Osteocyte (in vitro differentiated cells): ENCODE measurements at regions not wholly inside any gene's neighbourhood (a gene's known extent, or its start where the extent isn't known, plus 50 kb on each side); places are given as distances from the start of the nearest gene placed in this dataset.
"Not testable (repeated sequence)": the region's sequence is repeated elsewhere in the genome, so short reads cannot be mapped to it uniquely, and the experiment has no call there.

Source experiments
- DNase-seq: peaks from one replicate; pipeline ENCODE4 v3.0.0; 2021; ENCODE audit warnings: mixed read lengths; ENCODE audit not compliant: unreplicated experiment; ENCODE audit errors: extremely low spot score
- H3K27ac Mint-ChIP-seq: one replicate; pipeline ENCODE4 v1.8.0; 2021; ENCODE audit warnings: mild to moderate bottlenecking, mixed read lengths; ENCODE audit not compliant: unreplicated experiment
- H3K27me3 Mint-ChIP-seq: one replicate; pipeline ENCODE4 v1.8.0; 2021; ENCODE audit warnings: mixed read lengths; ENCODE audit not compliant: unreplicated experiment
- H3K36me3 Mint-ChIP-seq: one replicate; pipeline ENCODE4 v1.8.0; 2021; ENCODE audit warnings: mixed read lengths; ENCODE audit not compliant: unreplicated experiment
- H3K4me1 Mint-ChIP-seq: one replicate; pipeline ENCODE4 v1.8.0; 2021; ENCODE audit warnings: mixed read lengths; ENCODE audit not compliant: unreplicated experiment
- H3K4me3 Mint-ChIP-seq: one replicate; pipeline ENCODE4 v1.8.0; 2021; ENCODE audit warnings: mild to moderate bottlenecking, moderate library complexity, mixed read lengths; ENCODE audit not compliant: unreplicated experiment
- H3K9me3 Mint-ChIP-seq: one replicate; pipeline ENCODE4 v1.8.0; 2021; ENCODE audit warnings: mixed read lengths; ENCODE audit not compliant: unreplicated experiment
- TF ChIP-seq, protein P1 (sequence below): fragments of 200-600 bp; sonication (generic); IDR thresholded peaks from 2 replicates; pipeline ENCODE4 v1.5.0; 2021; ENCODE audit warnings: antibody characterized with exemption, mild to moderate bottlenecking, moderate library complexity

DNA sequence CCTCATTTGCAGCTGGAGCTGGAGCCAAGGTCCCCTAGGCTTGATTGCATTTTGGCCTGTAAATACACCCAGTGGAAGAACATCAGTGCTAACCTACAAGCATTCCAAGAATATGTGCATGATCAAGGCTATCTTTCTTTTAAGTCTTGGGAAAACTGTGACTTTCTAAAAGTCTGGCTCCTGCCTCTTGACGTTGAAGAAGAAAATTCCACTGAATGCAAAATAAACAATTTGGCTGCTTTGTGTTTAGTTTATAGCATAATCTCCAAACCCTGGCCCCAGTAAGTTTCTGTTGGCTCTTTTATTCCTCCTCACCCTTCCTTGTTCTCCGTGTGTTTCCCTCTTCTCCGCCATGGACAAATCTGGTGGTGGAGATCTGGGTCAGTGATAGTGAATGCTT is 109.3 kb upstream of the TLE1 start:
- H3K9me3 Mint-ChIP-seq = no peaks in the 10 kb centered on the region
- H3K27me3 Mint-ChIP-seq = no peaks in the 10 kb centered on the region
- no peak overlapping the region for H3K4me3 Mint-ChIP-seq
- DNase-seq = peak; percentile 1
- no peak overlapping the region for H3K27ac Mint-ChIP-seq
- no peaks in the 10 kb centered on the region for H3K36me3 Mint-ChIP-seq
- H3K4me1 Mint-ChIP-seq = peaks cover 7% of the 10 kb centered on the region
- TF ChIP-seq, protein P1, sequence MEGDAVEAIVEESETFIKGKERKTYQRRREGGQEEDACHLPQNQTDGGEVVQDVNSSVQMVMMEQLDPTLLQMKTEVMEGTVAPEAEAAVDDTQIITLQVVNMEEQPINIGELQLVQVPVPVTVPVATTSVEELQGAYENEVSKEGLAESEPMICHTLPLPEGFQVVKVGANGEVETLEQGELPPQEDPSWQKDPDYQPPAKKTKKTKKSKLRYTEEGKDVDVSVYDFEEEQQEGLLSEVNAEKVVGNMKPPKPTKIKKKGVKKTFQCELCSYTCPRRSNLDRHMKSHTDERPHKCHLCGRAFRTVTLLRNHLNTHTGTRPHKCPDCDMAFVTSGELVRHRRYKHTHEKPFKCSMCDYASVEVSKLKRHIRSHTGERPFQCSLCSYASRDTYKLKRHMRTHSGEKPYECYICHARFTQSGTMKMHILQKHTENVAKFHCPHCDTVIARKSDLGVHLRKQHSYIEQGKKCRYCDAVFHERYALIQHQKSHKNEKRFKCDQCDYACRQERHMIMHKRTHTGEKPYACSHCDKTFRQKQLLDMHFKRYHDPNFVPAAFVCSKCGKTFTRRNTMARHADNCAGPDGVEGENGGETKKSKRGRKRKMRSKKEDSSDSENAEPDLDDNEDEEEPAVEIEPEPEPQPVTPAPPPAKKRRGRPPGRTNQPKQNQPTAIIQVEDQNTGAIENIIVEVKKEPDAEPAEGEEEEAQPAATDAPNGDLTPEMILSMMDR = no peak

DNA sequence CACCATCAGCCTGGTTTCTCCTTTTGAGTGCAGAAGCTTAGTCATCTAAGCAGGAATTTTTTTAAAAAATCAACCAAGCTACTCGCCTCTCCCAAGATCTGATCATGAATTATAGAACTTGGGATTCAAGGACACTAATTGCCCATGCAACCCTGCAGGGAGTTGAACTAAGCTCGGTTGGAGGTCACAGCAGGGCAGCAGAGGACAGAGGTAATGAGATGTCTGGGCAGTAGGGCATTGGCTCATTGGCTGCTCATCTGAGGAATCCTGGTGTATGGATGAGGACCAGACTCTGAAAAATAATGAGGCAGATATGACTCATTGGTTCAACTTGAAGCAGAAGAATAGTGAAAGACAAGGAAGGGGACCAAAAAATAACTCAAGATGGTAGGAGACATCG is 111.8 kb upstream of the TLE1 start:
- Mint-ChIP-seq H3K4me3 (no peak overlapping the region), H3K27ac (no peak overlapping the region), H3K4me1 (peaks cover 7% of the 10 kb centered on the region), H3K36me3 (no peaks in the 10 kb centered on the region), H3K9me3 (no peaks in the 10 kb centered on the region), H3K27me3 (no peaks in the 10 kb centered on the region)
- DNase-seq = no peak
- TF ChIP-seq, protein P1 = no peak

DNA sequence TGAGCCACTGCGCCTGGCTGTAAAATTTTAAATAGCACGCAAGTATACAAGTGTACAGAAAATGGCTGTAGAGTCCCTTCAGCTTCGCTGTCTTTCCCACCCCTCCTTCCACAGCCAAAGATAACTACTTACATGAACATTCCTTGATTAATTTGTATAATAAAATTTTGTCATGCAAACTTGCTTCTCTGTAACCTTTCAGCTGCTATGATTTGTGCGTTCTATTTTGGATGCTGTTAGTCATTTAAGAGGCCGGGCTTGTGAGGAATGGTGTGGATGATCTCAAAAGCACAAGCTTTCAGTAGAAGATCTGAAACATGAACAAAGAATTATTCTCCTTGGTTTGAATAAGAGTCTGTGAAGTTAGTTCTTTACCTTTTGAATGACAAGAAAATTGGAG is 115.0 kb upstream of the TLE1 start:
- TF ChIP-seq, protein P1 = no peak
- no peaks in the 10 kb centered on the region for H3K27me3 Mint-ChIP-seq
- no peaks in the 10 kb centered on the region for H3K9me3 Mint-ChIP-seq
- no peaks in the 10 kb centered on the region for H3K36me3 Mint-ChIP-seq
- no peak overlapping the region for H3K4me3 Mint-ChIP-seq
- H3K27ac Mint-ChIP-seq = no peak overlapping the region
- DNase-seq = no peak
- H3K4me1 Mint-ChIP-seq = peaks cover 7% of the 10 kb centered on the region

DNA sequence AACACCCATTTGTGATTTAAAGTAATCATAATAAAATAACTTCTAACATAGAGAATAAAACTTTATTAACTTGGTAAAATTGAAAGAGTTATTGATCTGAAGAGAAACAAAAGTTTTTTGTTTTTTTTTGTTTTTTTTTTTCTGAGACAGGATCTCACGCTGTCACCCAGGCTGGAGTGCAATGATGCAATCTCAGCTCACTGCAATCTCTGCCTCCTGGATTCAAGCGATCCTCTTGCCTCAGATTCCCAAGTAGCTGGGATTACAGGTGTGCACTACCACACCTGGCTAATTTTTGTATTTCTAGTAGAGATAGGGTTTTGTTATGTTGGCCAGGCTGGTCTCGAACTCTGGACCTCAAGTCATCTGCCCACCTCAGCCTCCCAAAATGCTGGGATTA is 116.5 kb upstream of the SPATA31D4 start:
- H3K4me3 Mint-ChIP-seq, H3K36me3 Mint-ChIP-seq, H3K27me3 Mint-ChIP-seq, H3K9me3 Mint-ChIP-seq, H3K27ac Mint-ChIP-seq, DNase-seq: not testable (repeated sequence)
- peaks cover 10% of the 10 kb centered on the region for H3K4me1 Mint-ChIP-seq

DNA sequence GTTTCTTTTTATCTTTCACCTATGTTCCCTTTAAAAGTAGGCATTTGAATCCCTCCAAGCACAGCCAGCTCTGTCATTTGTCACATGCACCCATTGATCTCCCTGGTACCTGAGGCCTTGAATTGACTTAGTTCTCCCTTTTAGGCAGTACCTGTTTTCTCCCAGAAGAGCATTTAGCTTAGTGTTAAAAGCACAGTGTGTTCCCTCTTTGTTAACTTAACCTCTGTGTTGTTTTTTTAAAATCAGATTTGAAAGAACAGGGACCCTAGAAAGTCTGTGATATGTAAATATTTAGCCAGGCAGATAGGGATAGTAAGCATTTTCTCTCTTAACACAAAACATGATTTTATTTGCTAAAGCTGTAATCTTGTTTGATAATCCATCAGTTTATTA is 113.8 kb upstream of the SPATA31D4 start:
- Mint-ChIP-seq H3K4me1 (peaks cover 24% of the 10 kb centered on the region), H3K27me3 (no peaks in the 10 kb centered on the region), H3K36me3 (no peaks in the 10 kb centered on the region), H3K4me3 (no peak overlapping the region), H3K27ac (no peak overlapping the region), H3K9me3 (no peaks in the 10 kb centered on the region)
- DNase-seq = no peak
- TF ChIP-seq, protein P1 = no peak

DNA sequence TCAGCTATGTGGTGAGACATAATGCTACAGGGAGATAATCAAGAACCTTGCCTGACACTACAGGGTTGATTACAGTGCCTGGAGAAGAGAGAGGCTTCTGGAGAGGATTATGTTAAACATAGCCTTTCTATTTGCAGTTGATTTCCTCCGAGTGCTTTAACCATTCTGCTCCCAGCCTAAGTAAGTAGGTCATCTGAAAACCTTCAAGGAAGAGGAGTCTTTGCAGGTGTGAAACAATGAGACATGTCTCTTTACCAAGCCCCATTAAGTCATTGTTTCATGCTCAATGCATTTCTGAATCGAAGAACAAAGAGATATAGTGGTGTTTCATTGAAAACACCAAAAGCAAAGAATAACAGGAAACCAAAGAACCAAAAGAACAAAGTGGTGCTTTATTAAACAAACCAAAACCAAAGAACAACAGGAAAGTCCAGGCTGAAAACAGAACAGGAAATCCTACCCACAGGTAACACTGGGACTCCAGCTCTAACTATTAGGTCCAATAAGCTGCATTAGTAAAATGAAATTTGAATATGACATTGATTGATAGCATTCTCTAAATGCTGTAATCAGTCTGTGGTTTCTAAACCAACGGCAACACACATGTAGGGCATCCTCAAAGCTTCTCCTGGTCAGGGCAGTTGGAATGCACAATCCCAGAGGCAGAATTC is 113.3 kb upstream of the SPATA31D4 start:
- H3K27ac Mint-ChIP-seq = no peak overlapping the region
- TF ChIP-seq, protein P1 = no peak
- no peaks in the 10 kb centered on the region for H3K36me3 Mint-ChIP-seq
- no peak overlapping the region for H3K4me3 Mint-ChIP-seq
- no peaks in the 10 kb centered on the region for H3K9me3 Mint-ChIP-seq
- DNase-seq = no peak
- H3K27me3 Mint-ChIP-seq = no peaks in the 10 kb centered on the region
- H3K4me1 Mint-ChIP-seq = peaks cover 29% of the 10 kb centered on the region
